ENCODE measurements at regions not wholly inside any gene's neighbourhood (a gene's known extent, or its start where the extent isn't known, plus 50 kb on each side); places are given as distances from the start of the nearest gene placed in this dataset.

DNA sequence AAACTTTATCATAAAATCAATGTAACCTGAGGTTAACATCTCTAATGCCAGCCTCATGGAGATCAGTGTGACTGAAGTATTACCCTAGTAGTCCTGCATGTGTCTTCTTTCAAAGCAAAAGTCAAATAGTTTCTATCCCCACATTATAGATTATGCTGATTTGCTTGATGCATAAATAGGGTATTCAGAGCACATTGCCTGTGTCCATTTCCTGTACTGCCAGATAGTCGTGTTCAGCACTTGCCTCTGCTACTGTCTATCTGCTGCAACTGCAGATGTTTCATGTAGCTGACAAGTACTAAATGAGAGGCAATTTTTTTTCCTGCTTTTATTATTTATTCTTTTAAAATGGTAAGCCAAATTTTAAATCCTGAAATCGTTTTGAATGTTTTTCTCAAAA is 348.7 kb downstream of the CHRM3 start:
- H3K14ac ChIP-seq (ENCODE audit: low read length) = no peak overlapping the region
- no peaks in the 10 kb centered on the region for H3K4me1 ChIP-seq (ENCODE audit: control insufficient read depth in 1 of 2, insufficient read depth in 2 of 2, low read length in 2 of 2)
- no peak overlapping the region for H2BK12ac ChIP-seq (ENCODE audit: low read length)
- H3K9me3 ChIP-seq (ENCODE audit: insufficient read depth, low read depth, low read length) = no peaks in the 10 kb centered on the region
- no CpG with 5 or more reads among the region's 2 CpGs for WGBS (ENCODE audit: extremely low coverage, insufficient coverage, insufficient read length)
- H3K79me2 ChIP-seq (ENCODE audit: control insufficient read depth, insufficient read depth, low read length, poor library complexity) = peaks cover 2% of the 10 kb centered on the region
- no peak overlapping the region for H3K23ac ChIP-seq (ENCODE audit: low read length)
- no peak overlapping the region for H2AFZ ChIP-seq (ENCODE audit: insufficient read depth, low read length, poor library complexity)
- H3K18ac ChIP-seq (ENCODE audit: low read length) = no peak overlapping the region
- H4K91ac ChIP-seq (ENCODE audit: low read depth, low read length) = no peak overlapping the region
- H3K9ac ChIP-seq (ENCODE audit: low read length) = no peak overlapping the region
- H3K4ac ChIP-seq (ENCODE audit: low read depth, low read length) = no peak overlapping the region
- no peaks in the 10 kb centered on the region for H3K27me3 ChIP-seq (ENCODE audit: insufficient read depth, low read length)
- H3K79me1 ChIP-seq (ENCODE audit: low read length) = peaks cover 3% of the 10 kb centered on the region
- no peak overlapping the region for H3K27ac ChIP-seq (ENCODE audit: low read depth, low read length)
- no peaks in the 10 kb centered on the region for H3K36me3 ChIP-seq (ENCODE audit: control insufficient read depth in 1 of 2, insufficient read depth in 2 of 2, low read length in 2 of 2)
- no peak overlapping the region for H3K4me2 ChIP-seq (ENCODE audit: low read length)
- no peak overlapping the region for H2BK120ac ChIP-seq (ENCODE audit: insufficient read depth, low read length, poor library complexity)
- no peak overlapping the region for H2BK5ac ChIP-seq (ENCODE audit: low read depth, low read length, poor library complexity)
- DNase-seq = no peak
- H3K4me3 ChIP-seq (ENCODE audit: low read depth, low read length) = no peak overlapping the region
- no peak overlapping the region for H2AK5ac ChIP-seq (ENCODE audit: low read length)
- no peak overlapping the region for H4K12ac ChIP-seq (ENCODE audit: low read depth, low read length)
- H4K8ac ChIP-seq (ENCODE audit: low read depth, low read length) = no peak overlapping the region

DNA sequence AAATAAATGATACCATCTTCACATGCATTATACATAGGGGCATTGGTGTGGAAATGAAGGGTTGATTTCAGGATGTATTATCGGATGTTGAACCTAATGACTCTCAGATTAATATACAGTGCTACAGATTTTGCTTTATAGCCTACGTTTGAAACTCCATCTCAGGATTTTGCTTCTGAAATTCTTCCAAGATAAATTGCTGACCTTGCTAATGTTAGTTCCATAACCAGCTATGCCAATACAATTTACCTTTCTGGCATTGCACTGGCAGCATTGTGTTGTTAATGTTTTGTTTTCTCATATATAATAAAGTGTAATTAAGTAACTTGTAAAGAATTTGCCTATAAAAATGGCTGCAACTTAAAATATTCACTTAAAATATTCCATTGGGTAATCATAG is 350.1 kb downstream of the CHRM3 start:
- no peak overlapping the region for H3K27ac ChIP-seq (ENCODE audit: low read depth, low read length)
- no peak overlapping the region for H3K18ac ChIP-seq (ENCODE audit: low read length)
- H2BK120ac ChIP-seq (ENCODE audit: insufficient read depth, low read length, poor library complexity) = no peak overlapping the region
- no peak overlapping the region for H2BK5ac ChIP-seq (ENCODE audit: low read depth, low read length, poor library complexity)
- no peaks in the 10 kb centered on the region for H3K79me2 ChIP-seq (ENCODE audit: control insufficient read depth, insufficient read depth, low read length, poor library complexity)
- no peaks in the 10 kb centered on the region for H3K27me3 ChIP-seq (ENCODE audit: insufficient read depth, low read length)
- H3K23ac ChIP-seq (ENCODE audit: low read length) = no peak overlapping the region
- no peak overlapping the region for H4K91ac ChIP-seq (ENCODE audit: low read depth, low read length)
- no peak overlapping the region for H4K8ac ChIP-seq (ENCODE audit: low read depth, low read length)
- WGBS (ENCODE audit: extremely low coverage, insufficient coverage, insufficient read length) = no CpG with 5 or more reads among the region's 2 CpGs
- H2BK12ac ChIP-seq (ENCODE audit: low read length) = no peak overlapping the region
- H3K9me3 ChIP-seq (ENCODE audit: insufficient read depth, low read depth, low read length) = no peaks in the 10 kb centered on the region
- H3K4ac ChIP-seq (ENCODE audit: low read depth, low read length) = no peak overlapping the region
- H3K4me2 ChIP-seq (ENCODE audit: low read length) = no peak overlapping the region
- H3K14ac ChIP-seq (ENCODE audit: low read length) = no peak overlapping the region
- DNase-seq = no peak
- H2AK5ac ChIP-seq (ENCODE audit: low read length) = no peak overlapping the region
- no peak overlapping the region for H2AFZ ChIP-seq (ENCODE audit: insufficient read depth, low read length, poor library complexity)
- no peak overlapping the region for H4K12ac ChIP-seq (ENCODE audit: low read depth, low read length)
- no peaks in the 10 kb centered on the region for H3K4me1 ChIP-seq (ENCODE audit: control insufficient read depth in 1 of 2, insufficient read depth in 2 of 2, low read length in 2 of 2)
- no peak overlapping the region for H3K9ac ChIP-seq (ENCODE audit: low read length)
- H3K36me3 ChIP-seq (ENCODE audit: control insufficient read depth in 1 of 2, insufficient read depth in 2 of 2, low read length in 2 of 2) = no peaks in the 10 kb centered on the region
- no peak overlapping the region for H3K4me3 ChIP-seq (ENCODE audit: low read depth, low read length)
- no peaks in the 10 kb centered on the region for H3K79me1 ChIP-seq (ENCODE audit: low read length)

DNA sequence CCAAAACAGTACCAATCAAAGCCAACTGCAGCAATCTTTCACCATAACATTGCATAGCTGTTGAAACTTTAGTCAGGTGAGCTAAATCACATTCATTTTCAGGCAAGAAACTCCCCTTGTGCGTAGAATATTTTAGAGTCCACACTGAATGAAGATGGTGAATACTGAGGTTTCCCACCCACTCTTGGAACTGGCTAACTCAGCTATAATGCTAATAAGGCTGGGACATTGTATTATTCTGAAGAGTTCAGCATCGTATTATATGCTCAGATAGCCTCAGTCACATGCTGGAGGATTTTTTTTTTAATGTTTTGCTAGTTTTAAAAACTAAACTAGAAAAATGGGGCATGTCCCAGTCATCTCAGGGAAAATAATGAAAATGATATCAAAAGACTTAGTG is 352.3 kb upstream of the FMN2 start:
- Histone ChIP-seq H3K27me3 (ENCODE audit: insufficient read depth, low read length) (no peaks in the 10 kb centered on the region), H2BK12ac (ENCODE audit: low read length) (no peak overlapping the region), H3K9me3 (ENCODE audit: insufficient read depth, low read depth, low read length) (no peaks in the 10 kb centered on the region), H3K23ac (ENCODE audit: low read length) (no peak overlapping the region), H3K4ac (ENCODE audit: low read depth, low read length) (no peak overlapping the region), H3K36me3 (ENCODE audit: control insufficient read depth in 1 of 2, insufficient read depth in 2 of 2, low read length in 2 of 2) (no peaks in the 10 kb centered on the region), H3K79me2 (ENCODE audit: control insufficient read depth, insufficient read depth, low read length, poor library complexity) (no peaks in the 10 kb centered on the region), H3K14ac (ENCODE audit: low read length) (no peak overlapping the region), H3K27ac (ENCODE audit: low read depth, low read length) (no peak overlapping the region), H3K4me1 (ENCODE audit: control insufficient read depth in 1 of 2, insufficient read depth in 2 of 2, low read length in 2 of 2) (no peaks in the 10 kb centered on the region), H4K12ac (ENCODE audit: low read depth, low read length) (no peak overlapping the region), H3K4me3 (ENCODE audit: low read depth, low read length) (no peak overlapping the region), H3K18ac (ENCODE audit: low read length) (no peak overlapping the region), H2AK5ac (ENCODE audit: low read length) (no peak overlapping the region), H2BK5ac (ENCODE audit: low read depth, low read length, poor library complexity) (no peak overlapping the region), H3K79me1 (ENCODE audit: low read length) (no peaks in the 10 kb centered on the region), H3K9ac (ENCODE audit: low read length) (no peak overlapping the region), H4K8ac (ENCODE audit: low read depth, low read length) (no peak overlapping the region), H4K91ac (ENCODE audit: low read depth, low read length) (no peak overlapping the region), H2BK120ac (ENCODE audit: insufficient read depth, low read length, poor library complexity) (no peak overlapping the region), H2AFZ (ENCODE audit: insufficient read depth, low read length, poor library complexity) (no peak overlapping the region), H3K4me2 (ENCODE audit: low read length) (no peak overlapping the region)
- DNase-seq = no peak
- no CpG with 5 or more reads among the region's 2 CpGs for WGBS (ENCODE audit: extremely low coverage, insufficient coverage, insufficient read length)

DNA sequence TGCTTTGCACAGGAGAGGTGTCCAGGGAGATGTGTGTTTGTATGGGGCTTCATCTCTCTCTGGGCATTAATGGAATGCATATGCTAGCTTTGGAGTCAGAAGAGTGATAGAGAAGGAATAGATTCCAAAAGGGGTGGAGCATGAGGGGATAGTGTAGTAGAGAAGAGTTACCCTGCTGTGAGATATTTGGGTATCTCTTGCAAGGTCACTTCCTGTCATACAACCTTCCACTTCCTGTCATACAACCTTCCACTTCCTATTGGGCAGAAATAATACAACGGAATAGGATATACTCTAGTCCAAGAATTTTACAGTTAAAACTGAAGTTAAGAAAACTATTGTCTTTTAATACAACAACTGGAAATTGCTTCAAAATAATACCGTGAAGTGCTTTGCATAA is 351.8 kb upstream of the FMN2 start:
- Histone ChIP-seq H2AFZ (ENCODE audit: insufficient read depth, low read length, poor library complexity) (no peak overlapping the region), H3K27me3 (ENCODE audit: insufficient read depth, low read length) (no peaks in the 10 kb centered on the region), H2BK12ac (ENCODE audit: low read length) (no peak overlapping the region), H3K4me1 (ENCODE audit: control insufficient read depth in 1 of 2, insufficient read depth in 2 of 2, low read length in 2 of 2) (no peaks in the 10 kb centered on the region), H3K9ac (ENCODE audit: low read length) (no peak overlapping the region), H2AK5ac (ENCODE audit: low read length) (no peak overlapping the region), H3K36me3 (ENCODE audit: control insufficient read depth in 1 of 2, insufficient read depth in 2 of 2, low read length in 2 of 2) (no peaks in the 10 kb centered on the region), H4K8ac (ENCODE audit: low read depth, low read length) (no peak overlapping the region), H3K27ac (ENCODE audit: low read depth, low read length) (no peak overlapping the region), H4K91ac (ENCODE audit: low read depth, low read length) (no peak overlapping the region), H2BK120ac (ENCODE audit: insufficient read depth, low read length, poor library complexity) (no peak overlapping the region), H3K23ac (ENCODE audit: low read length) (no peak overlapping the region), H3K4ac (ENCODE audit: low read depth, low read length) (no peak overlapping the region), H3K9me3 (ENCODE audit: insufficient read depth, low read depth, low read length) (no peaks in the 10 kb centered on the region), H4K12ac (ENCODE audit: low read depth, low read length) (no peak overlapping the region), H3K4me2 (ENCODE audit: low read length) (no peak overlapping the region), H3K18ac (ENCODE audit: low read length) (no peak overlapping the region), H3K79me1 (ENCODE audit: low read length) (no peaks in the 10 kb centered on the region), H2BK5ac (ENCODE audit: low read depth, low read length, poor library complexity) (no peak overlapping the region), H3K4me3 (ENCODE audit: low read depth, low read length) (no peak overlapping the region), H3K14ac (ENCODE audit: low read length) (no peak overlapping the region), H3K79me2 (ENCODE audit: control insufficient read depth, insufficient read depth, low read length, poor library complexity) (no peaks in the 10 kb centered on the region)
- WGBS (ENCODE audit: extremely low coverage, insufficient coverage, insufficient read length) = no CpG with 5 or more reads among the region's 2 CpGs
- DNase-seq = no peak

All from trophoblast cell (in vitro differentiated cells and primary cell).